OCI-M2 (cell line): ENCODE measurements at regions not wholly inside any gene's neighbourhood (a gene's known extent, or its start where the extent isn't known, plus 50 kb on each side); places are given as distances from the start of the nearest gene placed in this dataset.

Source experiments
- DNase-seq: peaks from one replicate; lab custom pipeline; 2025; ENCODE audit not compliant: unreplicated experiment; lab: John Stamatoyannopoulos, UW

DNA sequence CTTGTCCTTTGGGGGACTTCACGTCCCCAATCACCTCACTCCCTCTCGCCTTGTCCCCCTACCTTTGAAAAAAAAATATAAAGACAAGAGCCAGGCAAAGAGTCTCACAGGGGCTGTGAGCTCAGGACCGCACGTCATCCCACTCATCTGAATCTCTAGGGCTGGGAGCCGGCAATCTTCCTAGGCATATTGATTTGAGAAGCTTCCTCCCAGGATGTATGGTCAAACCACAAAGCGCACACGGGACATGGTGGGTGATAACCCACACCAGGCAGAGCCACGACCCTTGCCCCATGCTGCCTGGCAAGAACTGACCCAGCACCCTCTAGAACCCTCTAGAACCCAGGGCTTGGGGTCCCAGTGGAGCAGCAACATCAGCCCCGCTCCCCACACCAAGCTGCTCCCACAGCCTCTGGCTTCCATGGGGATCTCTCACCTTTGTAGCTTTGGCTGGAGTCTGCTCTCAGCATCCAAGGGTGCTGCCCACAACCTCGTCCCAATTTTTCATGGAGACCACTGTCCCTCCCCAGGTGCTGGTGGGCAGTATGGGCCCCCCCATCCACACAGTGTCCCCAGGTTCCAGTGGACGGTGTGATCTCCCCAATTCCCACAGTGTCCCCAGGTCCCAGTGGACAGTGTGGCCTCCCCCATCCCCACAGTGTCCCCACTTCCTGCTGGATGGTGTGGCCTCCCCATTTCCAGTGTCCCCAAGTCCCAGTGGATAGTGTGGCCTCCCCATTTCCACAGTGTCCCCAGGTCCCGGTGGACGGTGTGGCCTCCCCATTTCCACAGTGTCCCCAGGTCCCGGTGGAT, 85.2 kb upstream of the FGF3 start:
- DNase-seq, result no peak

DNA sequence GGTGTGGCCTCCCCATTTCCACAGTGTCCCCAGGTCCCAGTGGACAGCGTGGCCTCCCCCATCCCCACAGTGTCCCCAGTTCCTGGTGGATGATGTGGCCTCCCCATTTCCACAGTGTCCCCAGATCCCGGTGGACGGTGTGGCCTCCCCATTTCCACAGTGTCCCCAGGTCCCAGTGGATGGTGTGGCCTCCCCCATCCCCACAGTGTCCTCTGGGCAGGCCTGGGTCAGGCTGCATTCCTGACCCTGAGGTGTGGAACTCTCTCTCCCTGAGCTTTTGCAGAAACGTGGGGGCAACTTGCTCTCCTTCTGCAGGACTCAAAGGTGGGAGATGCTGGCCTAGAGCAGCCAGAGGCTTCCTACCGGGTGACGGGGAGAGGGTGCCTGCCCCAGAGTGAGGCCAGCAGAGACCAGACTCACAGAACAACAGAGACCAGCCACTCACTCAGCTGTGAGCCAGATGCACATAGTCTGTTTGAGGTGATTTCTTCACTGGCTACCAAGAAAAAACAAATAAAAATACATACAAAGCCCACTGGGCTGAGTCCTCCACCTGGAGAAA, 85.8 kb upstream of the FGF3 start:
- DNase-seq, result no peak

DNA sequence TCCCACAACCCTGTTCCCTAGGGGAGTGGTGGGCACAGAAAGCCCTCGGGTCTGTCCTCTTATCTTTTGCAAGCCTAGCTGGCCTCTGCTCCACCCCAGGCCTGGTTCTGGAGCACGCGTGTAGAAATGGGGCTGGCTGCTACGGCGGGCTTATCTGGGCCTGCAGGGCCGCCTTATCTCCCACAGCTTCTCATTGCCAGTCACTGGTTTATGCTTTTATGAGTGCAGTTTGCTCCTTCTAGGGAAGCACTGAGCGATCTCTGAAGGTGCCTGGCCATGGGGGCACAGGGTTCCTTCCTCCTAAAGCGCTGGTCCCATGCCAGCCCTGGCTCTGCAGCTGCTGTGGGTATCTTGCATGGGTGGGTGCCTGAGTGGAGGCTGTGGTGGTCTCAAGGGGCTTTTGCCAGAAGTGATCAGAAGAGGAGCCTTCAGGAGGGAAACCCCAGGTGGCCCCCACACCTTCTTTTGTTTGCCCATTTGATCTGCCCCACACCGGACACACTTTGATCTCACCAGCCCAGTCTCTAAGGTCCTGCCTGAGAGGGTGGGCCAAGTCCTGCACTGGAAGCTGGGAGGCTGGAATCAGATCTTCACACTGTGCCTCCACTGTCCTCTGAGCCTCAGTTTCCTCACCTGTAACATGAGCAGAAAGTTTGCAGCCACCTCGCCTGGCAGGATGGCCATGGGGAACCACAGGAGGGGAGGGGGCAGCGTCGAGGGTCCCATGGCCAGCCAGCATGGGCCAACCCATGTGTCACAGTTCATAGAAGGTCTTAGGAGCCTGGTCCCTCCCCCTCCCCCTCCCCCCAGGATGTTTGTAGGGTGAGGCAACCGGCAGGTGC, 86.6 kb upstream of the FGF3 start:
- DNase-seq, result peak; percentile 1

DNA sequence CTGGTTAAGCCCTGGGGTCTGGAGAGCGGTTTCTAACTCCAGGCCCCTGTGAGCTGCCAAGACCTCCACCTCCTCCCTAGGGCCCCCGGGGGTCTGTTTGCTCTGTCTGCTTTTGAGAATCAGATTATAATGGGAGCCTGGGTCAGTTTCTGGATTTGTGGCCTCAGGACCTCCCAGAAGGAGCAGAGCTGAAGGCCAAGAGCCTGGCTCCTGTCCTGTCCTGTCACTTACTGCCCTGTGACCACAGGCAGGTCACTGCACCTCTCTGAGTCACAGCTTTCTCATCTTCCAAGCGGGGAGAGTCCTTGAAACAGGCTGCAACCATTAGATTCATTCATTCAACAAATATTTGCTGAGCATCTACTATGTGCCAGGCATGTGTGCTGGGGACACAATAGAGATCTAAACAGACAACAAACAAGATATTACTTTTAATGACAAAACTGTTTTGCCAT, 87.3 kb upstream of the FGF3 start:
- no peak for DNase-seq

DNA sequence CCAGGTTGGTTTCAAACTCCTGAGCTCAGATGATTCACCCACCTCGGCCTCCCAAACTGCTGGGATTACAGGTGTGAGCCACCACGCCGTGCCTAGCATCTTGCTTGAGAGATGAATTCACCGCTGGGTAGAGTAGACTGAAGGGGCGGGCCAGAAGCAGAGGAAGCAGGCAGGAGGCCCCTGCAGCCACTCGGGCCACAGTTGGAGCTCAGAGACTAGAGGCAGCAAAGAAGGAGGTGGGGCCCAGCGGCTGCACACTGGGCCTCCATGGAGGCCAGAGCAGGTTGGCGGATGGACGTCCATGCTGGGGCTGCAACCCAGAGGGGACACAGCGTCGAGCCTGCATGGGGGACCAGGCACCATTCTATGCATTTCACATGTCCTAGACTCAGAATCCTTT, 88.4 kb upstream of the FGF3 start:
- no peak for DNase-seq

DNA sequence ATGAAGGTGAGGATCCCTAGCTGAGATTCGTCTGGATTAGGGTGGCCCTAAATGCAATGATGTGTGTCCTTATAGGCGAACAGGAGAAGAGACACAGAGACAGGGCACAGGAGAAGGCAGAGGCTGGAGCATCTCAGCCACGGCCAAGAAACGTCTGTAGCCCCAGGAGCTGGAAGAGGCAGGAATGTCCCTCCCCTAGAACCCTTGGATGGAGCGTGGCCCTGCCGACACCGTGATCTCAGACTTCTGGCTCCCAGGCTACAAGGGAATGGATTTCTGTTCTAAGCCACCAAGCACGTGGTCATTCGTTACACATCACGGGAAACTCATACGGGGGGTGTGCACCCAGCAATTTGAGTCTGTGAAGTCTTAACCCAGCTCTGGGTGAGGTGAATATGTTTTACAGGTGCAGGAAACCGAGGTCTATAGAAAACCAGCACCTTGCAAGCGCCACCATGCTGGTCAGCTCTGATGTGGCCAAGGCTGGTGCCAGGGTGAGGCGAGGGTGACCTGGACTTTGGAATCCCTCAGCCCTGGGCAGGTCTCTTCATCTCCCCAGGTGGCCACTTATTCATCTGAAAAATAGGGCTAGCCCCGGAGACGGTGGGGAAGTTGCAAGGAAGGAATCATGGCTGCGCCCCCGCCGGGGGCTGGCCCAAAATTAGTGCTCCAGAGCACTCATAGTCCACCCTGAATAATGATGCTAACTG, 89.5 kb upstream of the FGF3 start:
- DNase-seq, result no peak

DNA sequence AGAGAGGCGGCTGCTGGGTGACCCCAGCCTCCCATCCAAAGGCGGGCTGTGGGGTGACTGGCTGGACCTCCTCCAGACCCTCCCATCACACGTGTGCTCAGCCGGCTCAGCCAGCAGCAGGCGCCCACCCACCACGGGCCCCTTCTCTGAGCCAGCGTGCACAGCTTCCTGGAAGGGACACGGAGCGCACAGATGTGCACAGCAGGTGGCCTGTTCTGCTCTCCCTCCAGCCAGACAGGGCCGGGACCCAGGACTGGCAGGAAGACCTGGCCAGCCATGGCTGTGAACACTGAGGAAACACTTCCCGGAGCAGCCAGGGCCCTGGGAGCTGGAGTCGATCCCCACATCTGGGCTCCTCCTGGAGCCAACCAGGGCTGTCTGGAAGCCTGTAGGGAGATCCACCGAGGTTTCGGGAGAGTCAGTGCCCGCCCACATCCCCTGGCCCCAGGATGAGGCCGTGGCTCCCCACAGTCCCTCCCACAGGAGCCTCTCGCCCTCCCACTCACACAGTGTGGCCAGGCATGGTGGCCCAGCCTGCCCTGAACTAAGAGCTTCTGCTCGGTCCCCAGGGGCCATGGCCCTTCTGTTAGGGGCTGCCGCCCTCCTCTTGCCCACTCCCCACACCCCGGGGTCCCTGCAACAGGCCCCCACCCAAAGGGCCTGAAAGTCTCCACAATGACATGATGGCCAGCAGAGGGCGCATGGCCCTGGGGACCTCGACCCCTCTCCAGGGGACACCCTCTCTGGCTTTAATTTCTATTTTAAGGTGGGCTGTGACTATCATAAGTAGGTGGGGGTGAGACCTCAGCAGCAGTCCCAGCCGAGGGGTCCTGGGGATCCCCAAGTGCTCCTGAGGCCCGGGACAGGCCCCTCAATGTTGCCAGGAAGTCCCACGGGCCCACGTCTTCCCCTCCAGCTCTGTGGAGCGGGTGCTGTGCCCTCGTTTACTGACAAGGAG, 90.6 kb upstream of the FGF3 start:
- no peak for DNase-seq

DNA sequence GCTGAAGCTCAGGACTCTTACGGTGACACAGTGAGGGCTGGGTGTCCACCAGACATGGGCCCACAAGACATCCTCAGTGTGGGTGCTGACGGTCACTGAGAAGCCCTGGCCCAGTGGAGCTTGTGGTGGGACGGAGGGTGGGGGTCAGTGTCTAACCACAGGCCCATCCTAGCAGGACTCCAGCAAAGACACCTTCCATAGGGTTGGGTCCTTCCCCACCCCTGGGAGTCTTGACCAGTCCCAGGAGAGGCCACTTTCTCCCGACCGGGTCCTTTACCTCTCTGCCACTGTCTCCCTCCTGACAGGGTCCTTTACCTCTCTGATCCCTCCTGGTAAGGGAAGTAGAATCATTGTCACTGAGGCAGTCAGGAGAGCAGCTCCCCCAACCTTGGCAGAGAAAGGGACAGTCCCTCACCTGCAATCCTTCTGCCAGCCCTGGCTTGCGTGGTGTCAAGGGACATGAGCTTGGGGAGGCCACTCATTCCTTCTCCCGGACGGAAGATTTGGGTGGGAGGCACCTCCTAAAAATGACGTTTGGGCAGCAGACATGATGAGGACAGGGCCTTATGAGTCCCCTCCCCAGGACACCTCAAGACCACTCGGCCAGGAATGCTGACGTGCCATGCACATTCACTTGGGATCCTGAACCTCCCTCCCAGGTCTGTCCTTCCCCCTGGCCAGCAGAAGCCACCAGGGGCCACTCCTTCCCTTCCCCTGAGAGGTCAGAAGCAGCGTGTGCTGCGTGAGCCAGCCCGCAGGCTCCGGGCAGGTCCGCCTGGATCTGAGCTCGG, 91.5 kb upstream of the FGF3 start:
- no peak for DNase-seq

DNA sequence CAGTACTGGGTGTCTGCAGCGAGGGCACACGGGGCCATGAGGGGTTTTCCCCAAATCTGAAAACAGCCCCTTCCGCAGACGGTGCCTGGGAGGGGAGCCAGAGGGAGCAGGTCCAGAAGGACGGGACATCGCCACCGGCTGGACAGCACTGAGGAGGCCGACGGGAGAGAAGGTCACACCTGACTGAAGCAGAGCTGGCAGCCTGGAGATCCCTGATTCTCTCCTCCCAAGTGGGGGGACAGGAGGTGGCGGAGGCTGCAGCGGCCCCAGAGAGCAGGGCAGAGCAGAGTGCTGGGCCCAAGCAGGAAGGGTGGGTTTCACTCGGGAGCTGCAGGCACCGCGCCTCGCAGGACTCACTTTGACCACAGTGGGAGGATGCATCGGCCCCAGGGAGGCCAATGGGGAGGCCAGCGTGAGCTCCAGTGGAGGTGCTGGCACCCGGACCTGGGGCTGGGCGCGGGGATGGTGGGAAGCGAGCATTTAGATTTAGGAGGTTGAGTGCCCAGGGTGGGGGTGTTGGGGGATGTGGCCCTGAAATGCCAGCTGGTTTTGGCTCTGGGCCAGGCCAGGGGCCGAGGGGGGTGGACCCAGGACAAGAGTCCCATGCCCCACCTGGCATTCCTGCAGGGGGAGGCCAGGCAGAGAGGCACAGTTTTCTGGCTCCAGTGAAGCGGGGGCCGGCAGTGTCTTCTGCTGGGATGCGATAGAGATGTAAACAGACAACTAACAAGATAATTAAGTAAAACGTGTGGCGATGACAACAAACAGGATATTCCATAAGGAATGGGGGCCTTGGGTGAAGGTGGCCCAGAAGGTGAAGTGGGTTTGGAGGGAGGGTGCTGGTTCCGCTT, 92.3 kb upstream of the FGF3 start:
- no peak for DNase-seq

DNA sequence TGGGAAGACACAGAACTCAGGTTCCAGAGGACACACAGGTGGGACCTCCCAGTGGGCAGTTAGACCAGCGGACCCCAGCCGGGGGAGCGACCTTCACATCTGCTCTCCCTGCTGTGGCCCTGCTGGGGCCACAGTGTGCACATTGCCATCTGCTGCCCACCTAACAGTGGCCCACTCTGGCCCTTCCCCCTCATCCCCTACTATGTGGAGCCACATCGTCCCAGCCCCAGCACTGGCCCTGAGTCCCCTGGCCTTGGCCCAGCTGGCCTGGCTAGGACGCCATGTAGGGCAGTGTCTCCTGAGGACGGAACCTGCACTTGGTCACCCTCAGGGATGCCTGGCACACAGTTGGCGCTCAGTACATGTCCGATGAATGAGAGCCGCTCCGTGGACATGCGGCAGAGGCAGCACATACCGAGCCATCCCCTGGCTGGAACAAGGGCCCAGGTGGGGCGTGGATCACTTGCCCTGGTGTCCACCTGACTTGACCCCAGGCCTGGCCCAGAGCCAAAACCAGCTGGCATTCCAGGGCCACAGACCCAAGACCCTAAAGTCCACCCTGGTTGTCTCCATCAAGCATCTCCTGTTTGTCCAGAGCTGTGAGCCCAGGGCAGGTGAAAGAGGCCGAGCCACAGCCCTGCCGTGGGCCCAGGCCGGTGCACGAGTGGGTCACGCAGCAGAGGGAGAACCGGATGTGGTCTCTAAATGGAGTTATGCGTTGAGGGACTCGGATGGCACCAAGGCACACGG, 93.1 kb upstream of the FGF3 start:
- DNase-seq, result no peak

DNA sequence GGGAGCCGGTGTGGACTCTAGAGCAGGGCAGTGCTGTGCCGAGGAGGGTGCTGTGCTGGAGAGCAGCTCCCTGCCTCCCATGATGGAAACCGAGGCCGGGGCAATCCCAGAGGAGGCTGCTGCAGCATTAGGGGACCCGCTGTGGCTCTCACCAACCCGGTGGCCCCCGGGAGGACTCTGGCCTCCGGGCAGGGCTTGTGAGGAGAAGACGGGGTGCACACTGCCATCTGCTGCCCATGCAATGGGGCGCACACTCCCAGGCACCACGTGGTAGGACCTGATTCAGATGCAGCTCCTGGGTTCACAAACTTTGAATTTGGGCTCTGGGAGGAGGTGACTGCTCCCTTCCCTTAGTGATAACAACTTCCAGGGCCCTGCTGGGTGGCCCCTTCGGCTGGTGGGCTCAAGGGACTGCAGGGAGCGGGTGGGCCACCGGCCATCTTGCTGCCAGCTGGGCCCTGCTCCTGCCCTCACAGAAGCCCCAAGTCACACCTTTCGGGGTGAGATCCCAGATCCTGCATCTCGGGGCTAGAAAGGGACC, 93.8 kb upstream of the FGF3 start:
- no peak for DNase-seq

DNA sequence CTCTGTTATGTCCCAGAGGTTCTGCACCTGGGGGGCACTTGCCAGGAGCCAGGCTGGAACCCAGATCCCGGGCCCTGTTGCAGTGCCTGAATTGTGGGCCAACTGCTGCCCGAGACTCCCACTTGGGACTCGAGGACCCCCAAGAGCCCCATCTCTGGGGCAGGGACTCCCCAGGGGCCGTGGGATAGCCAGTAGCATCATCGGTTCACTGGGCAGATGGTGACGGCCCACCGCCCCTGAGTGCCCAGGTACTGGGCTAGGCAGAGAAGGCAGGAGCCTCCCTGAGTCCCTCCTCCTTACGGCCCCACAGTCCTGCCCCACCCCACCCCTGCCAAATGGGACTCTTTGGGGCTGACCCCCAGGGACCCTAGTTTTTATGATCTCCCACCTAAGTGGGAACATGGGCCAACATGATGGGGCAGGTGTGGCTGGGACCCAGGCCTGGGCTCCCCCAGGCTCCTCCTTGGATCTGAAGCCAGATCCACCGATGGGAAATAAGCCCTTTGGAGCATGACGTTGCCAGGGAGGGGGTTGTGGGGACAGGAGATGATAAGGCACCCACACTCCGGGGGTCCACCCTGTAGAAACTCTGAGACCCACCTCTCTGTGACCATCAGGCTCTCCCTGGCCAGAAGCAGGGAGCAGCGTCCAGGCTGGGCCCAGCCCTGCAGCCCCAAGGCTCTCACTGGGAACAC, 94.5 kb upstream of the FGF3 start:
- no peak for DNase-seq

DNA sequence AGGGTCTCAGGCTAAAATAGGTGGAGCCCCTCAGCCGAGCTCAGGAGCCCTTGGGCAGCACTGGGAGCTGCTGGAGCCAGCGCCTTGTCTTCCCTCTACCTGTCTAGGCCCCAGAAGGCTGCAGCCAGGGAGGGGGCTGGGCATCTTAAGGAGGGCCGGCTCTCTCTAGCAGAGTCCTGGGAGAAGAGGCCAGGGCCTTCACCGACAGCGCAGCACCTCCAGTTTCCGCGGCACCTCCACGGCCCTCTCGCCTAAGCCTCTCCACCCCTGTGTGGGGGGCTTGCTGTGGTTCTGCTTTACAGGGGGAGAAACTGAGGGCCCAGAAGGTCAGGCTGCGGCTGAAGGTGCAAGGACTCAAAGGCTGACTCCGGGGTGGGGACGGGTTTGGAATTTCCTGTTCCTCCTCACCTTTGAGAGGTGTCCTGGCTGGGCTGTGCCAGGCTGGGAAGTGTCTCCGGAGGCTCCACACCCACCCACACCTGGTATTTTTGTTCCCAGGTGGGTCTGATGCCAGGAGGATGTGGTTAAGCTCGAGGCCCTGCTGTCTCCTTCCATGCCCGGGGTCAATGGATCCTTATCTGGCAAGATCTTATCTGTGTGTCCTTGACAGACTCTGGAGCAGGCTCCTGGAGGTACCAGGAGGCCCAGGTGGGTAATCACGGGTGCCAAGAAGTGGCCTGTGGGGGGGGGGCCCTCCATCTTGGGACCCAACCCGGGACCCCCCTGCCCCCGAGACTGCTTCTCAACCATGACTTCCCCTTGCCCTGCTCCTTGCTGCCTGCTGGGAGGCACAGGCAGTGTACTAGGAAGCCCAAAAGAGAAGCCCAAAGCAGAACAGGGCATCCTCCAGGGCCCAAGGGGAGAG, 95.3 kb upstream of the FGF3 start:
- no peak for DNase-seq

DNA sequence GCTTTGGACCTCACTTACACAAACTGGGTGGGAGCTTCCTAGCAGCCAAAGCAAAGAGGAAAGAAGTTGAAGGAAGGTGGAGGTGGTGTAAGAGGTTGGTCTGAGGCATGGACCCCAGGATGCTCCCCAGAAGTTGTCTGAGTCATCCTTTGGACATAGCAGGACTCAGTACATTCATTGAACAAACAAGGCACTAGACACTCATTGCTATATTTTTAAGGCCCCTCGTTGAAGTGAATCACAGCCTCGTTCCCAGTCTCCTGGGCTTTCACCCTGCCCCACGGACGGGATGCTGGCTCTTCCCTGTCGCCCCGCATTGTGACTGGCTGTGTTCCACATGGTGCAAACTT, 95.9 kb upstream of the FGF3 start:
- DNase-seq, result no peak

DNA sequence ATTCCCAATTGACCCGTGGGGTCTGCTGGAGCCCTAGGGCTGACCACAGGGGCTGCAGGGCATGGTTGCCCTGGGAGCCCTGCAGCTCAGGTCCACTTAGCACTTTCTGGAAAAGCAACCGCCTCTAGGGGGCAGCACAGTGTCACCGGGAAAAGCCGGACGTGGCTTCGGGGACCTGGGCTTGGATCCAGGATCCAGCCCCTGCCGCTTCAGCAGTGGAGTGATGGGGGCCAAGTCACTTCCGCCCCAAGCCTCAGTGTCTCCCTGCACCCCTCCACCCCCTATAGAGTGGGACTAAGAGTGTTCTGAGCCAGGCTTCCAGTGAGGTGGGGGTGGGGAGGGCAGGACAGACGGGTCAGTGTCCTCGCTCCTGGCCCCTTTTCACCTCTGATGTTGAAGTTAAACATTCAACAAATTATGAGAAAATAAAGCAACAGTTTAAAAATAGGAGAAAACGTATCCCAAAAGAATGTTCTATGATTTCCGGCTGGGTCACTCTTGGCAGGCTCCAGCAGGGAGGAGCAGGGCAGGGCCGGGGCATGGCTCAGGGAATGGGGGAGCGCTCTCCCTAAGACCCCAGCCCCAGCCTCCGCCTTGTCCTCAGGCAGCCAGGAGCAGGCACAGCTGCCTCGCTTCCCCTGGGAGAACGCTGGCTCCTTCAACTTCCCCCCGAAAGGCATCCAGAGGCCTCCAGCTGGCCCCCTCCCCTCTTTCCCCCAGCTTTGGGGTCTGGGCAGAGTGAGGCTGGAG, 96.5 kb upstream of the FGF3 start:
- DNase-seq, result no peak
